Neural cell (in vitro differentiated cells): ENCODE measurements at regions not wholly inside any gene's neighbourhood (a gene's known extent, or its start where the extent isn't known, plus 50 kb on each side); places are given as distances from the start of the nearest gene placed in this dataset.
A peak's percentile ranks its signal among the peaks of the same experiment; 100 is the strongest.
"Not testable (repeated sequence)": the region's sequence is repeated elsewhere in the genome, so short reads cannot be mapped to it uniquely, and the experiment has no call there.

Experiments
- H2AFZ ChIP-seq: fragments of 200-600, 300-800 bp; sonication (generic), shearing (Covaris generic); 2 replicates; pipeline ENCODE4 v1.6.0; 2014; ENCODE audit warnings: low read depth, mild to moderate bottlenecking, antibody characterized with exemption, low read length, moderate library complexity
- H3F3A ChIP-seq: fragments of 200-600 bp; shearing (Covaris generic); 2 replicates; pipeline ENCODE4 v1.6.1; 2016; ENCODE audit warnings: mild to moderate bottlenecking, moderate library complexity, mixed read lengths, antibody characterized with exemption, low read length; ENCODE audit not compliant: insufficient read depth, poor library complexity, severe bottlenecking
- H3K27ac ChIP-seq: fragments of 200-600, 300-800 bp; sonication (generic), shearing (Covaris generic); 2 replicates; pipeline ENCODE4 v1.5.1; 2014; ENCODE audit warnings: mild to moderate bottlenecking, low read length, moderate library complexity
- H3K27me3 ChIP-seq: fragments of 300-800, 200-600 bp; sonication (generic), shearing (Covaris generic); 2 replicates; pipeline ENCODE4 v1.6.0; 2014; ENCODE audit warnings: mild to moderate bottlenecking, low read depth, low read length, moderate library complexity; ENCODE audit not compliant: insufficient read depth
- H3K36me3 ChIP-seq: fragments of 300-800, 200-600 bp; sonication (generic), shearing (Covaris generic); 2 replicates; pipeline ENCODE4 v1.5.1; 2014; ENCODE audit warnings: mild to moderate bottlenecking, antibody characterized with exemption, low read length, moderate library complexity; ENCODE audit not compliant: insufficient read depth
- H3K4me2 ChIP-seq: fragments of 300-800, 200-600 bp; sonication (generic), shearing (Covaris generic); 2 replicates; pipeline ENCODE4 v1.6.0; 2014; ENCODE audit warnings: mild to moderate bottlenecking, low read length
- H3K4me3 ChIP-seq: fragments of 300-800, 200-600 bp; sonication (generic), shearing (Covaris generic); 2 replicates; pipeline ENCODE4 v1.5.1; 2014; ENCODE audit warnings: mild to moderate bottlenecking, low read length, moderate library complexity
- H3K79me2 ChIP-seq: fragments of 200-600 bp; shearing (Covaris generic); replicated peaks from 2 replicates; pipeline ENCODE4 v1.6.0; 2014; ENCODE audit warnings: mild to moderate bottlenecking, low read length, moderate library complexity; ENCODE audit not compliant: insufficient read depth
- H3K9ac ChIP-seq: fragments of 300-800, 200-600 bp; sonication (generic), shearing (Covaris generic); 2 replicates; pipeline ENCODE4 v1.6.1; 2016; ENCODE audit warnings: mild to moderate bottlenecking, low read length, mixed read lengths
- H3K9me2 ChIP-seq: fragments of 200-600 bp; shearing (Covaris generic); 2 replicates; pipeline ENCODE4 v1.6.1; 2016; ENCODE audit warnings: mild to moderate bottlenecking, low read length, mixed read lengths; ENCODE audit not compliant: insufficient read depth
- H3K9me3 ChIP-seq: fragments of 200-600, 300-800 bp; sonication (generic), shearing (Covaris generic); 2 replicates; pipeline ENCODE4 v1.6.1; 2016; ENCODE audit warnings: mild to moderate bottlenecking, mixed run types, low read length, moderate library complexity, mixed read lengths
- H4K20me1 ChIP-seq: fragments of 200-600 bp; shearing (Covaris generic); 2 replicates; pipeline ENCODE4 v1.6.1; 2016; ENCODE audit warnings: mild to moderate bottlenecking, mixed run types; ENCODE audit not compliant: insufficient read depth
- EP300 ChIP-seq: fragments of 450-650 bp; conservative IDR thresholded peaks from 2 replicates; pipeline ENCODE4 v1.6.1; 2014; ENCODE audit warnings: antibody characterized with exemption, mild to moderate bottlenecking, moderate library complexity; ENCODE audit not compliant: poor library complexity, severe bottlenecking
- EZH2 ChIP-seq: fragments of 200-600, 300-800 bp; shearing (Covaris generic), sonication (generic); IDR thresholded peaks from 2 replicates; pipeline ENCODE4 v1.6.1; 2014; ENCODE audit warnings: antibody characterized with exemption, low read length, borderline replicate concordance, mild to moderate bottlenecking; ENCODE audit not compliant: insufficient read depth, poor library complexity, severe bottlenecking
- MXI1 ChIP-seq: fragments of 450-650 bp; conservative IDR thresholded peaks from 2 replicates; pipeline ENCODE4 v1.6.1; 2014; ENCODE audit warnings: antibody characterized with exemption, mild to moderate bottlenecking; ENCODE audit not compliant: poor library complexity, severe bottlenecking
- POLR2AphosphoS5 ChIP-seq: IDR thresholded peaks from 2 replicates; pipeline ENCODE4 v1.6.1; 2012
- RAD21 ChIP-seq: fragments of 450-650 bp; conservative IDR thresholded peaks from 2 replicates; pipeline ENCODE4 v1.6.1; 2014; ENCODE audit warnings: antibody characterized with exemption, mild to moderate bottlenecking, moderate library complexity
- REST ChIP-seq: IDR thresholded peaks from 2 replicates; pipeline ENCODE4 v1.6.1; 2012; ENCODE audit warnings: borderline replicate concordance
- SMC3 ChIP-seq: fragments of 450-650 bp; conservative IDR thresholded peaks from 2 replicates; pipeline ENCODE4 v1.6.1; 2014; ENCODE audit warnings: antibody characterized with exemption, mild to moderate bottlenecking, moderate library complexity; ENCODE audit not compliant: poor library complexity
- TAF1 ChIP-seq: IDR thresholded peaks from 2 replicates; pipeline ENCODE4 v1.6.1; 2012; ENCODE audit warnings: low read depth
- TF ChIP-seq, protein P1 (sequence below): fragments of 450-650 bp; IDR thresholded peaks from 2 replicates; pipeline ENCODE4 v1.5.1; 2014; ENCODE audit warnings: antibody characterized with exemption, mild to moderate bottlenecking, moderate library complexity; ENCODE audit not compliant: poor library complexity, severe bottlenecking

GRCh38 chr20:48490961-48491831 lies 336.6 kb downstream of the PREX1 start:
- H3K4me2 ChIP-seq = no peak overlapping the region
- no peaks in the 10 kb centered on the region for H3K27me3 ChIP-seq
- H3F3A ChIP-seq = no peaks in the 10 kb centered on the region
- H3K9me2 ChIP-seq = no peaks in the 10 kb centered on the region
- no peak overlapping the region for H3K9ac ChIP-seq
- no peaks in the 10 kb centered on the region for H3K79me2 ChIP-seq
- no peaks in the 10 kb centered on the region for H3K9me3 ChIP-seq
- TF ChIP-seq, protein P1, sequence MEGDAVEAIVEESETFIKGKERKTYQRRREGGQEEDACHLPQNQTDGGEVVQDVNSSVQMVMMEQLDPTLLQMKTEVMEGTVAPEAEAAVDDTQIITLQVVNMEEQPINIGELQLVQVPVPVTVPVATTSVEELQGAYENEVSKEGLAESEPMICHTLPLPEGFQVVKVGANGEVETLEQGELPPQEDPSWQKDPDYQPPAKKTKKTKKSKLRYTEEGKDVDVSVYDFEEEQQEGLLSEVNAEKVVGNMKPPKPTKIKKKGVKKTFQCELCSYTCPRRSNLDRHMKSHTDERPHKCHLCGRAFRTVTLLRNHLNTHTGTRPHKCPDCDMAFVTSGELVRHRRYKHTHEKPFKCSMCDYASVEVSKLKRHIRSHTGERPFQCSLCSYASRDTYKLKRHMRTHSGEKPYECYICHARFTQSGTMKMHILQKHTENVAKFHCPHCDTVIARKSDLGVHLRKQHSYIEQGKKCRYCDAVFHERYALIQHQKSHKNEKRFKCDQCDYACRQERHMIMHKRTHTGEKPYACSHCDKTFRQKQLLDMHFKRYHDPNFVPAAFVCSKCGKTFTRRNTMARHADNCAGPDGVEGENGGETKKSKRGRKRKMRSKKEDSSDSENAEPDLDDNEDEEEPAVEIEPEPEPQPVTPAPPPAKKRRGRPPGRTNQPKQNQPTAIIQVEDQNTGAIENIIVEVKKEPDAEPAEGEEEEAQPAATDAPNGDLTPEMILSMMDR = no peak
- H4K20me1 ChIP-seq = no peaks in the 10 kb centered on the region
- no peaks in the 10 kb centered on the region for H3K36me3 ChIP-seq
- H3K27ac ChIP-seq = peak overlapping the region; percentile 37
- no peak overlapping the region for H3K4me3 ChIP-seq
- H2AFZ ChIP-seq = no peak overlapping the region

DNA sequence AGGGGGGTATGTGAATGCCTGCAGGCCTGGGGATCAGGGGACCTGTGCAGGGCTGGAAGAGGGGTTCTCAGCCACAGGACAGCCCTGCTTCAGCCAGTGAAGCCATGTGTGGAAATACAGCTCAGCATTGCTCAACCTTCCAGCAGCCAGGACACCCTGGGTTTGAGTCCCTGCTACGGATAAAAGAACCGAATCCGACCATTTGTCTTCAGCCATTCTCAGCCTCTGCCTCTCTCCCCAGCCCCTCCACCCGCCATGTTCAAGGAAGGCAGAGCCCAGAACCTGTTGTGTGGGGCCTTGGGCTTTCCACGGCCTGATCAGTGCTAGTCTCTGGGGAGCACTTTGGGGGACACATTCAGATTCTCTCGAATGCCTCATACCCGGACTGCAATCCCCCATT lies 337.5 kb downstream of the PREX1 start:
- not testable (repeated sequence) for H3K9me2 ChIP-seq, H3K27ac ChIP-seq

GRCh38 chr20:48489656-48490055 lies 338.1 kb downstream of the PREX1 start:
- TF ChIP-seq TAF1 = no peak
- no peak for TF ChIP-seq SMC3
- no peak for TF ChIP-seq EZH2
- no peak for TF ChIP-seq POLR2AphosphoS5
- TF ChIP-seq MXI1 = no peak
- no peak for TF ChIP-seq EP300
- no peak for TF ChIP-seq REST
- no peak for TF ChIP-seq RAD21
- TF ChIP-seq, protein P1 = no peak
- H3K27ac ChIP-seq = no peak overlapping the region
- H3K9ac ChIP-seq = no peak overlapping the region
- no peaks in the 10 kb centered on the region for H3K27me3 ChIP-seq
- no peaks in the 10 kb centered on the region for H3K36me3 ChIP-seq
- H3K4me3 ChIP-seq = no peak overlapping the region
- no peaks in the 10 kb centered on the region for H3K9me3 ChIP-seq
- no peaks in the 10 kb centered on the region for H3K9me2 ChIP-seq
- H3F3A ChIP-seq = no peaks in the 10 kb centered on the region
- no peak overlapping the region for H3K4me2 ChIP-seq
- H2AFZ ChIP-seq = no peak overlapping the region
- H3K79me2 ChIP-seq = no peaks in the 10 kb centered on the region
- no peaks in the 10 kb centered on the region for H4K20me1 ChIP-seq

More for the DNA sequence above, 337.5 kb downstream of the PREX1 start:
- H2AFZ ChIP-seq, H3F3A ChIP-seq, H3K36me3 ChIP-seq, H3K4me2 ChIP-seq, H3K9me3 ChIP-seq, H3K4me3 ChIP-seq, H3K27me3 ChIP-seq, H4K20me1 ChIP-seq, H3K9ac ChIP-seq, H3K79me2 ChIP-seq: not testable (repeated sequence)
